MM.1S (cell line): ENCODE measurements at regions not wholly inside any gene's neighbourhood (a gene's known extent, or its start where the extent isn't known, plus 50 kb on each side); places are given as distances from the start of the nearest gene placed in this dataset.

ENCODE experiments used
- CTCF ChIP-seq: fragments of 300-600 bp; sonication (generic); IDR thresholded peaks from 2 replicates; pipeline ENCODE4 v1.5.1; 2016; ENCODE audit warnings: antibody characterized with exemption, low read length, mixed read lengths
- EZH2 ChIP-seq: fragments of 300-600 bp; sonication (generic); optimal IDR thresholded peaks from 2 replicates; pipeline ENCODE3; 2017; ENCODE audit warnings: low read depth, mild to moderate bottlenecking, antibody characterized with exemption, low read length, mixed read lengths

- no peak for TF ChIP-seq CTCF
- TF ChIP-seq EZH2: no peak
These were observed 89.0 kb upstream of the NHS start for GRCh38 chrX:17285983-17286382.
